OCI-LY7 (cell line): ENCODE measurements at regions not wholly inside any gene's neighbourhood (a gene's known extent, or its start where the extent isn't known, plus 50 kb on each side); places are given as distances from the start of the nearest gene placed in this dataset.

ENCODE experiments used
- CTCF ChIP-seq: fragments of 200-600 bp; sonication (generic); conservative IDR thresholded peaks from 2 replicates; pipeline ENCODE4 v1.5.1; 2014; ENCODE audit warnings: mild to moderate bottlenecking, antibody characterized with exemption, low read length, moderate library complexity, mixed read lengths
- EZH2phosphoT487 ChIP-seq: fragments of 200-600 bp; sonication (generic); IDR thresholded peaks from 2 replicates; pipeline ENCODE4 v1.6.1; 2018; ENCODE audit warnings: low read depth, borderline replicate concordance, mild to moderate bottlenecking, mixed run types, antibody characterized with exemption, low read length, moderate library complexity, mixed read lengths

GRCh38 chr2:223460209-223460608, 142.0 kb downstream of the SCG2 start:
- TF ChIP-seq CTCF: no peak
- no peak for TF ChIP-seq EZH2phosphoT487
